ENCODE measurements at regions not wholly inside any gene's neighbourhood (a gene's known extent, or its start where the extent isn't known, plus 50 kb on each side); places are given as distances from the start of the nearest gene placed in this dataset.

DNA sequence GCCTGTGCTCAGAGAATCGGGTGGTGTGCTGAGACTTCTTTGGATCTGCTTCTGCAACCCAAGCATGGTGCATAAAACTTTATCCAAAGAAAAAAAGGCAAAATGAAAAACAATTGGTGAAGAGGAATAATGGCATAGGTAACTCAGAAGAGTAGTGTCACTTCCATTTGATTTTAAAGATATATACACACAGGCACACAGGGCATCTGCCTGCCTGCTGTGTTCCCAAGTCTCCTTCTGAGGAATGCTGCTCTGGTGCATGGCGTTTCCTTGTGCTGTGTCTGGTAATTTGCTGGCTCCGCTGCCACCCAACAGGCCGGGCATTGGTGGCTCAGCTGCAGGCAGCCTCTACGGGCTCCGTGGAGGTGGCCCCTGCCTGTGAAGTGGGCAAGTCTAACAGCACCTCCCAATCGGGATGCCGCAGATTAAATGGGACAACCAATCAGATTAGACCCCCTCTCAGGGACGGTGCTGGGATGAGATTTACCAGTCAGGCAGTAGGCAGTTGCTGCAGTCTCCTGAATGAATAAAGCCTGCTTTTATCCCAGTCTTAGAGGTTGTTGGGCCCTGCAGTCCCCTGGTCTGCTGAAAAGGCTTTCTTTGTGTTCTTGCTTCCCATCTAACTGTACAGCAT is 253.7 kb upstream of the RASGRP1 start:
- Histone ChIP-seq H3K4me3 (ENCODE audit: insufficient read depth, low read depth, low read length, poor library complexity, severe bottlenecking) (no peak overlapping the region), H3K36me3 (ENCODE audit: control insufficient read depth, insufficient read depth, low read length) (no peaks in the 10 kb centered on the region), H3K27ac (ENCODE audit: insufficient read depth, low read length, poor library complexity, severe bottlenecking) (no peak overlapping the region), H3K27me3 (replicated peaks; ENCODE audit: control insufficient read depth, insufficient read depth, low read length, poor library complexity, severe bottlenecking) (no peaks in the 10 kb centered on the region), H3K4me1 (ENCODE audit: control insufficient read depth, insufficient read depth, low read length, poor library complexity, severe bottlenecking) (no peaks in the 10 kb centered on the region), H3K9me3 (ENCODE audit: control insufficient read depth, low read length) (no peaks in the 10 kb centered on the region)
- no peak for DNase-seq

GRCh38 chr15:38819387-38819950 is 254.9 kb upstream of the RASGRP1 start:
- Histone ChIP-seq H3K27me3 (replicated peaks; ENCODE audit: control insufficient read depth, insufficient read depth, low read length, poor library complexity, severe bottlenecking) (no peaks in the 10 kb centered on the region), H3K4me3 (ENCODE audit: insufficient read depth, low read depth, low read length, poor library complexity, severe bottlenecking) (no peak overlapping the region), H3K4me1 (ENCODE audit: control insufficient read depth, insufficient read depth, low read length, poor library complexity, severe bottlenecking) (no peaks in the 10 kb centered on the region), H3K27ac (ENCODE audit: insufficient read depth, low read length, poor library complexity, severe bottlenecking) (no peak overlapping the region), H3K36me3 (ENCODE audit: control insufficient read depth, insufficient read depth, low read length) (no peaks in the 10 kb centered on the region), H3K9me3 (ENCODE audit: control insufficient read depth, low read length) (no peaks in the 10 kb centered on the region)
- DNase-seq: no peak

DNA sequence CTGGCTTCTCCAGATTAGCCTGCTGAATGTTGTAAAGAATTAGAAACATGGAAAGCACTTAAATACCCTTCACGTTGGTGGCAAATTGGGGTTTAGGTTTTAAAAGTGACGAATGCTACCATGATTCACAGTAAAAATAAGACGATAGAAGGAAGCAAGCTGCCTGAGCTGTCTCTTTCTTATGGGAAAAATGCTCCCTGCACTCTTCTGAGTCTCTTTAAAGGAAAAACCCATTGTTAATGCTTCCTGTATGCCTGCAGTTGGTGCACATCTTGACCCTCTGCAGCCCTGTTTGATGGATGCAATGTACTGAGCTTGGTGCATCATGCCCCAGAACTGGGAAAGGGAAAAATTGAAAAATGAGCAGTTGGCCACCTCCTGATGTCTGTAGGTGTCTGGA is 258.6 kb upstream of the RASGRP1 start:
- Histone ChIP-seq H3K4me1 (ENCODE audit: control insufficient read depth, insufficient read depth, low read length, poor library complexity, severe bottlenecking) (no peaks in the 10 kb centered on the region), H3K9me3 (ENCODE audit: control insufficient read depth, low read length) (no peaks in the 10 kb centered on the region), H3K4me3 (ENCODE audit: insufficient read depth, low read depth, low read length, poor library complexity, severe bottlenecking) (no peak overlapping the region), H3K36me3 (ENCODE audit: control insufficient read depth, insufficient read depth, low read length) (no peaks in the 10 kb centered on the region), H3K27ac (ENCODE audit: insufficient read depth, low read length, poor library complexity, severe bottlenecking) (no peak overlapping the region), H3K27me3 (replicated peaks; ENCODE audit: control insufficient read depth, insufficient read depth, low read length, poor library complexity, severe bottlenecking) (peaks cover 3% of the 10 kb centered on the region)
- DNase-seq: no peak

DNA sequence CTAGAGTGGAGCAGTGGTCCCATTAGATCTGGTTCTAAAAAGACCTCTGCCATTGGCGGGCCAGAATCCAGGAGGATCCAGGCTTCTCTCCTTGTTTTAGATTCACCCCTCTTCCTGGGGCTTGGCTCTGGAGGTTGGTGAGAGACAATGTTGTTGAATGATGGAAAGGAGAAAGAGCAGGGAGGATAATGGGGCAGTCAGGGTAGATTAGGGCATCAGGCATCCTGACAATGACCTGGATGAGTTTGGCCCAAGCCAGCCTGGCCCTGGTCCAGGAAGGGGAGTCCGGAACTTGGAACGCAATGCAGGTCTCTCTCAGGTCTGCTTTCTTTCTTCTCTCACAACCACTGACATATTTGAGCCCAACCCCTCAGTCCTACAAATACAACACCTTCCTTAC is 260.1 kb upstream of the RASGRP1 start:
- no peaks in the 10 kb centered on the region for H3K4me1 ChIP-seq (ENCODE audit: control insufficient read depth, insufficient read depth, low read length, poor library complexity, severe bottlenecking)
- H3K4me3 ChIP-seq (ENCODE audit: insufficient read depth, low read depth, low read length, poor library complexity, severe bottlenecking): no peak overlapping the region
- H3K9me3 ChIP-seq (ENCODE audit: control insufficient read depth, low read length): no peaks in the 10 kb centered on the region
- H3K27me3 ChIP-seq (replicated peaks; ENCODE audit: control insufficient read depth, insufficient read depth, low read length, poor library complexity, severe bottlenecking): peaks cover 3% of the 10 kb centered on the region
- no peaks in the 10 kb centered on the region for H3K36me3 ChIP-seq (ENCODE audit: control insufficient read depth, insufficient read depth, low read length)
- no peak for DNase-seq
- H3K27ac ChIP-seq (ENCODE audit: insufficient read depth, low read length, poor library complexity, severe bottlenecking): no peak overlapping the region

DNA sequence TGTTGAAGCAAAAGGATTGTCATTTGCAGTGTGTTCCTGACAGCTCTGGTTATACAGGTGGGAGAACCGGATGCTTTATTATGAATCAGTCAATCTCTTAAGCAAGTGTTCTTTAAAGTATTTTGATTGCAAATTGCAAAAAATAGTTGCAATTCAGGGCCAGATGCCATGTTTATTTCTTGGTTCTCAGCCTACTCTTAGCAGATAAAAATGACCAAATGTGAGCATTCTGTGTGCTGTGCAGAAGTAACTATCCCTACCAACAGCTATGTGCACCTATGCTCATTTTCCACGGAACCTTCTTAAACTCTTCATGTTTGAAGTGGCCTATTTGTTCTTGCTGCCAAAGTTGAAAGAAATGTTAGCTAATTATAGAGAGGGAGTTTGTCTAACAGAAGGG is 262.3 kb upstream of the RASGRP1 start:
- no peak for DNase-seq
- Histone ChIP-seq H3K27ac (ENCODE audit: insufficient read depth, low read length, poor library complexity, severe bottlenecking) (no peak overlapping the region), H3K27me3 (replicated peaks; ENCODE audit: control insufficient read depth, insufficient read depth, low read length, poor library complexity, severe bottlenecking) (peaks cover 3% of the 10 kb centered on the region), H3K9me3 (ENCODE audit: control insufficient read depth, low read length) (no peaks in the 10 kb centered on the region), H3K4me3 (ENCODE audit: insufficient read depth, low read depth, low read length, poor library complexity, severe bottlenecking) (no peak overlapping the region), H3K4me1 (ENCODE audit: control insufficient read depth, insufficient read depth, low read length, poor library complexity, severe bottlenecking) (no peaks in the 10 kb centered on the region), H3K36me3 (ENCODE audit: control insufficient read depth, insufficient read depth, low read length) (no peaks in the 10 kb centered on the region)

DNA sequence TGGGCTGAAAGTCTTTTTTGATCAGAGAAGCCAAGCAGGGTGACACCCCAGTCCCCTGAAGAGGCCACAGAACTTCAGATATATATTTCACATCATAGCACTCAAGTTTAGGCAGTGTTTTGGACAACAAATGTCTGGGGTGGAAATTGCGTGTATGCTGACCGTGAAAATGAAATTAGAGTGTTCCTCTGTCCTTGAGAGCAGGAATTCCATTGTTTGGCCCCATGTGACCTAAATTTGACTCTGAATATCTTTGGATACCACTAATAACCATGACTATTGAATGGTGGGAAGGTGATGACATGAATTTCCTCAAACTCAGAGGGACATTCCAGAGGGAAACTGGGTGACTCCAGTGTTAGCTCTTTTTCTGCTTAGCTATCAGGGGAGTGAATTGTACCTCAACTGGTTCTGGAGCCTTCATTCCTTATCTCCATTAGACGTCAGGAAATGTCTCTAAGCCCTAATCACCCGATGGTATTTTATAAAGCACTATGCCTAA is 263.5 kb upstream of the RASGRP1 start:
- Histone ChIP-seq H3K27me3 (replicated peaks; ENCODE audit: control insufficient read depth, insufficient read depth, low read length, poor library complexity, severe bottlenecking) (peaks cover 3% of the 10 kb centered on the region), H3K36me3 (ENCODE audit: control insufficient read depth, insufficient read depth, low read length) (no peaks in the 10 kb centered on the region), H3K9me3 (ENCODE audit: control insufficient read depth, low read length) (no peaks in the 10 kb centered on the region), H3K27ac (ENCODE audit: insufficient read depth, low read length, poor library complexity, severe bottlenecking) (no peak overlapping the region), H3K4me3 (ENCODE audit: insufficient read depth, low read depth, low read length, poor library complexity, severe bottlenecking) (no peak overlapping the region), H3K4me1 (ENCODE audit: control insufficient read depth, insufficient read depth, low read length, poor library complexity, severe bottlenecking) (no peaks in the 10 kb centered on the region)
- no peak for DNase-seq

GRCh38 chr15:38829086-38829485 is 264.5 kb upstream of the RASGRP1 start:
- Histone ChIP-seq H3K27me3 (replicated peaks; ENCODE audit: control insufficient read depth, insufficient read depth, low read length, poor library complexity, severe bottlenecking) (peaks cover 3% of the 10 kb centered on the region), H3K4me3 (ENCODE audit: insufficient read depth, low read depth, low read length, poor library complexity, severe bottlenecking) (no peak overlapping the region), H3K27ac (ENCODE audit: insufficient read depth, low read length, poor library complexity, severe bottlenecking) (no peak overlapping the region), H3K9me3 (ENCODE audit: control insufficient read depth, low read length) (no peaks in the 10 kb centered on the region), H3K36me3 (ENCODE audit: control insufficient read depth, insufficient read depth, low read length) (no peaks in the 10 kb centered on the region), H3K4me1 (ENCODE audit: control insufficient read depth, insufficient read depth, low read length, poor library complexity, severe bottlenecking) (no peaks in the 10 kb centered on the region)
- no peak for DNase-seq

GRCh38 chr15:38842226-38842625 is 277.6 kb upstream of the RASGRP1 start:
- H3K36me3 ChIP-seq (ENCODE audit: control insufficient read depth, insufficient read depth, low read length): no peaks in the 10 kb centered on the region
- no peaks in the 10 kb centered on the region for H3K27me3 ChIP-seq (replicated peaks; ENCODE audit: control insufficient read depth, insufficient read depth, low read length, poor library complexity, severe bottlenecking)
- H3K27ac ChIP-seq (ENCODE audit: insufficient read depth, low read length, poor library complexity, severe bottlenecking): no peak overlapping the region
- H3K9me3 ChIP-seq (ENCODE audit: control insufficient read depth, low read length): no peaks in the 10 kb centered on the region
- no peak for DNase-seq
- H3K4me1 ChIP-seq (ENCODE audit: control insufficient read depth, insufficient read depth, low read length, poor library complexity, severe bottlenecking): no peaks in the 10 kb centered on the region
- no peak overlapping the region for H3K4me3 ChIP-seq (ENCODE audit: insufficient read depth, low read depth, low read length, poor library complexity, severe bottlenecking)

GRCh38 chr15:38843051-38843501 is 278.5 kb upstream of the RASGRP1 start:
- no peak overlapping the region for H3K27ac ChIP-seq (ENCODE audit: insufficient read depth, low read length, poor library complexity, severe bottlenecking)
- no peaks in the 10 kb centered on the region for H3K9me3 ChIP-seq (ENCODE audit: control insufficient read depth, low read length)
- H3K4me3 ChIP-seq (ENCODE audit: insufficient read depth, low read depth, low read length, poor library complexity, severe bottlenecking): no peak overlapping the region
- H3K36me3 ChIP-seq (ENCODE audit: control insufficient read depth, insufficient read depth, low read length): no peaks in the 10 kb centered on the region
- no peak for DNase-seq
- H3K4me1 ChIP-seq (ENCODE audit: control insufficient read depth, insufficient read depth, low read length, poor library complexity, severe bottlenecking): no peaks in the 10 kb centered on the region
- no peaks in the 10 kb centered on the region for H3K27me3 ChIP-seq (replicated peaks; ENCODE audit: control insufficient read depth, insufficient read depth, low read length, poor library complexity, severe bottlenecking)

DNA sequence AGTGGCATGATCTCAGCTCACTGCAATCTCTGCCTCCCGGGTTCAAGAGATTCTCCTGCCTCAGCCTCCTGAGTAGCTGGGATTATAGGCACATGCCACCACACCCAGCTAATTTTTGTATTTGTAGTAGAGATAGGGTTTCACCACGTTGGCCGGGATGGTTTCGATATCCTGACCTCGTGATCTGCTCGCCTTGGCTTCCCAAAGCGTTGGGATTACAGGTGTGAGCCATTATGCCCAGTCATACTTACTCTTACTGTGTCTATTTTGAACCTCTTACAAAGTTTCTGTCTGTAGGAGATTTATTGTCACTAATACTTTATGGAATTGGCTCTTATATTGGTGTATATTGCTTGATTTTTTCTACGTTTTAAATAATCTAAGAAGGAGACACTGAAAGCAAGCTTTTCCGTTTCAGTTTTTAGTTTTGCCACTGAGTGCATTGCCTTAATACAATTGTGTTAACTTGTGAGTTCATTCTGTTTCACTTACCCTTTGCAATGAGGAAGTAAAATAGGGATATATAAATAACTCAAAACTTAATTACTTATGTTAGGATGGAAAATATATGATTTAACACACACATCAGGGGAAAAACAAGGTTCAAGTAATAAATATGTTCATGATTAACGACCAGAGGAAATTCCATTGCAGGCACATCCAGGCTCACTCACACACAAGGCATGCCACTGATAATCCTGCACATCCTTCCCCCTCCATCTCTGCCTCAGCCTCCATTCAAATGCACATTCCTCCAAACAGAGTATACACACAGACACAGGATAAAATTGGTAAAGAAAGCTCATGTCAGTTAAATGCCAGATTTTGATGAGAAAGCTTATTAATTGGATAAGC is 279.3 kb upstream of the RASGRP1 start:
- no peaks in the 10 kb centered on the region for H3K4me1 ChIP-seq (ENCODE audit: control insufficient read depth, insufficient read depth, low read length, poor library complexity, severe bottlenecking)
- no peaks in the 10 kb centered on the region for H3K27me3 ChIP-seq (replicated peaks; ENCODE audit: control insufficient read depth, insufficient read depth, low read length, poor library complexity, severe bottlenecking)
- H3K4me3 ChIP-seq (ENCODE audit: insufficient read depth, low read depth, low read length, poor library complexity, severe bottlenecking): no peak overlapping the region
- no peak overlapping the region for H3K27ac ChIP-seq (ENCODE audit: insufficient read depth, low read length, poor library complexity, severe bottlenecking)
- DNase-seq: no peak
- H3K36me3 ChIP-seq (ENCODE audit: control insufficient read depth, insufficient read depth, low read length): no peaks in the 10 kb centered on the region
- H3K9me3 ChIP-seq (ENCODE audit: control insufficient read depth, low read length): no peaks in the 10 kb centered on the region
